ENCODE measurements at regions not wholly inside any gene's neighbourhood (a gene's known extent, or its start where the extent isn't known, plus 50 kb on each side); places are given as distances from the start of the nearest gene placed in this dataset.
"Not testable (repeated sequence)": the region's sequence is repeated elsewhere in the genome, so short reads cannot be mapped to it uniquely, and the experiment has no call there.

GRCh38 chr2:54040250-54040649, 69.5 kb upstream of the PSME4 start:
- H3K4me3 ChIP-seq (ENCODE audit: low read depth, low read length): no peak overlapping the region
- no peak for DNase-seq (ENCODE audit: low read depth)
- no peak for TF ChIP-seq CTCF (IDR thresholded peaks at IDR 0.05; ENCODE audit: low read depth, low read length, missing control alignments)

- H3K4me3 ChIP-seq (ENCODE audit: low read depth, low read length): no peak overlapping the region
- no peak for DNase-seq (ENCODE audit: low read depth)
- no peak for TF ChIP-seq CTCF (IDR thresholded peaks at IDR 0.05; ENCODE audit: low read depth, low read length, missing control alignments)
These were observed 68.0 kb upstream of the PSME4 start for GRCh38 chr2:54038835-54039234.

GRCh38 chr2:54031288-54031687, 60.5 kb upstream of the PSME4 start:
- H3K4me3 ChIP-seq (ENCODE audit: low read depth, low read length); DNase-seq (ENCODE audit: low read depth): not testable (repeated sequence)

GRCh38 chr2:54030806-54031205, 60.0 kb upstream of the PSME4 start:
- H3K4me3 ChIP-seq (ENCODE audit: low read depth, low read length): no peak overlapping the region
- TF ChIP-seq CTCF (IDR thresholded peaks at IDR 0.05; ENCODE audit: low read depth, low read length, missing control alignments): no peak
- DNase-seq (ENCODE audit: low read depth): no peak

GRCh38 chr2:54030396-54030741, 59.6 kb upstream of the PSME4 start:
- no peak for TF ChIP-seq CTCF (IDR thresholded peaks at IDR 0.05; ENCODE audit: low read depth, low read length, missing control alignments)
- no peak overlapping the region for H3K4me3 ChIP-seq (ENCODE audit: low read depth, low read length)
- DNase-seq (ENCODE audit: low read depth): no peak

GRCh38 chr2:54029721-54030395, 59.1 kb upstream of the PSME4 start:
- no peak for TF ChIP-seq CTCF (IDR thresholded peaks at IDR 0.05; ENCODE audit: low read depth, low read length, missing control alignments)
- H3K4me3 ChIP-seq (ENCODE audit: low read depth, low read length): no peak overlapping the region
- no peak for DNase-seq (ENCODE audit: low read depth)

GRCh38 chr2:54025463-54026075, 54.8 kb upstream of the PSME4 start:
- not testable (repeated sequence) for DNase-seq (ENCODE audit: low read depth); H3K4me3 ChIP-seq (ENCODE audit: low read depth, low read length)

GRCh38 chr2:54024576-54024975, 53.8 kb upstream of the PSME4 start:
- DNase-seq (ENCODE audit: low read depth): no peak
- no peak for TF ChIP-seq CTCF (IDR thresholded peaks at IDR 0.05; ENCODE audit: low read depth, low read length, missing control alignments)
- no peak overlapping the region for H3K4me3 ChIP-seq (ENCODE audit: low read depth, low read length)
